Embryonic facial prominence (tissue), 1 donor: ENCODE measurements at regions not wholly inside any gene's neighbourhood (a gene's known extent, or its start where the extent isn't known, plus 50 kb on each side); places are given as distances from the start of the nearest gene placed in this dataset.
A peak's percentile ranks its signal among the peaks of the same experiment; 100 is the strongest.

Experiments used
- DNase-seq: peaks from one replicate; pipeline ENCODE4 v3.0.0-alpha.2; 2016; ENCODE audit errors: extremely low spot score

GRCh38 chr15:38695249-38696108 lies 130.9 kb upstream of the RASGRP1 start:
- DNase-seq = no peak

GRCh38 chr15:38696109-38696727 lies 131.6 kb upstream of the RASGRP1 start:
- no peak for DNase-seq

- DNase-seq = no peak
These were observed 132.3 kb upstream of the RASGRP1 start for GRCh38 chr15:38696790-38697495.

GRCh38 chr15:38698254-38698653 lies 133.6 kb upstream of the RASGRP1 start:
- DNase-seq = no peak

GRCh38 chr15:38699633-38700230 lies 135.1 kb upstream of the RASGRP1 start:
- DNase-seq = peak; percentile 26

- no peak for DNase-seq
These were observed 136.5 kb upstream of the RASGRP1 start for GRCh38 chr15:38701149-38701548.

- DNase-seq = no peak
These were observed 137.7 kb upstream of the RASGRP1 start for GRCh38 chr15:38702178-38702912.

GRCh38 chr15:38705436-38706219 lies 141.0 kb upstream of the RASGRP1 start:
- no peak for DNase-seq

- DNase-seq = no peak
These were observed 142.3 kb upstream of the RASGRP1 start for GRCh38 chr15:38706956-38707355.

GRCh38 chr15:38707802-38708671 lies 143.4 kb upstream of the RASGRP1 start:
- DNase-seq = no peak

- DNase-seq = no peak
These were observed 144.1 kb upstream of the RASGRP1 start for GRCh38 chr15:38708672-38709180.

- no peak for DNase-seq
These were observed 144.6 kb upstream of the RASGRP1 start for GRCh38 chr15:38709196-38709595.

GRCh38 chr15:38714309-38715072 lies 149.9 kb upstream of the RASGRP1 start:
- peak; percentile 71 for DNase-seq

- DNase-seq = no peak
These were observed 156.4 kb upstream of the RASGRP1 start for GRCh38 chr15:38720893-38721567.

- no peak for DNase-seq
These were observed 156.9 kb upstream of the RASGRP1 start for GRCh38 chr15:38721568-38721945.

- no peak for DNase-seq
These were observed 157.6 kb upstream of the RASGRP1 start for GRCh38 chr15:38722236-38722635.

GRCh38 chr15:38724827-38725226 lies 160.2 kb upstream of the RASGRP1 start:
- DNase-seq = no peak

- DNase-seq = no peak
These were observed 161.6 kb upstream of the RASGRP1 start for GRCh38 chr15:38726187-38726586.
